ENCODE measurements at regions not wholly inside any gene's neighbourhood (a gene's known extent, or its start where the extent isn't known, plus 50 kb on each side); places are given as distances from the start of the nearest gene placed in this dataset.
"Not testable (repeated sequence)": the region's sequence is repeated elsewhere in the genome, so short reads cannot be mapped to it uniquely, and the experiment has no call there.

DNA sequence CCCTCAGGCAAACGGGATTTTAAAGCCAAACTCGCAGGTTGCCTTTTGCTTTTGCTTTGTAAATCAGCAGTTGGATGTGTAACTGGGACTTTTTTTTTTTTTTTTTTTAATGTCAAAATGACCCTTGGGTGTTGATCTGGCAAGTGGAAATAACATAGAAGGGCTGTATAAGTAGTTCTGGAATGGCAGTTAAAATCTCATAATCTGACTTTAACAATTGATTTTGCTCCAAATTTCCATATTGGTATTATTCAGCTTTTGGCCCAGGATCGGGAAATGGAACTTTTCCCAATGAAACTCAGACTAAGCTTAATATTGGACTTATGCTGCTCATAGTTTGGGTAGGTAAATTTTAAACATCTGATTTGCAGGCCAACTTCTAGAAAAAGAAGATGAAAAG, 346.8 kb upstream of the NUDT12 start:
- no peak for DNase-seq

- DNase-seq = no peak
These were observed 345.9 kb upstream of the NUDT12 start for GRCh38 chr5:103908336-103909080.

DNA sequence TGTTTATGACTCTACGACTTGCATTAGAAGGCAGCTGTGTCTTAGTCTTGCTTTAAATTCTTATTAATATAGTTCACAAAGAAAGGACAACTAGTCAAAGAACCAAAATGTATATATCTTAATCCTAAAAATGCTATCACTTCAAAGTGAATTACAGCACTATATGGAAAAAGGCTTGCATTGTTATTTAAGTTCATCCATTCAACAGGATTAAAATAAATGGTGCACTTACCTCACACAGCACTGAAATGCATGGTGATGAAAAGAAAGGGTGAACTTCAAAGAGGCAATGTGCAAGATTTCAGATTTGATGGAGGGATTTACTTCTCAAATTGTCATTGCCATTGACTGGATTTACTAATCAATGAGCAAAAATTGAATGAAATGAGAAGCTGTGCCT, 344.4 kb upstream of the NUDT12 start:
- no peak for DNase-seq

- no peak for DNase-seq
These were observed 342.1 kb upstream of the NUDT12 start for GRCh38 chr5:103904651-103905050.

GRCh38 chr5:103902893-103903292, 340.3 kb upstream of the NUDT12 start:
- DNase-seq = no peak

- no peak for DNase-seq
These were observed 339.3 kb upstream of the NUDT12 start for GRCh38 chr5:103901885-103902284.

GRCh38 chr5:103896593-103896992, 334.0 kb upstream of the NUDT12 start:
- DNase-seq = no peak

GRCh38 chr5:103895738-103896137, 333.1 kb upstream of the NUDT12 start:
- no peak for DNase-seq

- no peak for DNase-seq
These were observed 332.3 kb upstream of the NUDT12 start for GRCh38 chr5:103894882-103895281.

DNA sequence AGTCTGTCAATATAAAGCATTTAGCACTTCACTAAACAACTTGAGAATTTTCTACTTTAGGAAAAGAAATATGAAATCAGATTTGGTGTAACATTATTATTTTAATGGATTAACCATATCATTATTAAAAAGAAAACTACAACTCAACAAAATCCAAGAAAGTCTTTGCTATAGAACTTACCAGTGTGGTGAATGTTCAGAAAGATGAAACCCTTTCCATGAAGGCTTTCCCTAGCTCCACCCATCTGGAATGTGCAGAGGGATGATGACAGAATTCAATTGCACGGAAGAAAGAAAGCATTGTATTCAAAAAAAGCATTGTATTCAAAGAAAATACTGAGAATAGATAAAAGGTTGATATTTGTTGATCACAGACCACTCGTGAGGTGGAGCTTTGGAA, 328.6 kb upstream of the NUDT12 start:
- no peak for DNase-seq

- DNase-seq = no peak
These were observed 327.7 kb upstream of the NUDT12 start for GRCh38 chr5:103890313-103890712.

DNA sequence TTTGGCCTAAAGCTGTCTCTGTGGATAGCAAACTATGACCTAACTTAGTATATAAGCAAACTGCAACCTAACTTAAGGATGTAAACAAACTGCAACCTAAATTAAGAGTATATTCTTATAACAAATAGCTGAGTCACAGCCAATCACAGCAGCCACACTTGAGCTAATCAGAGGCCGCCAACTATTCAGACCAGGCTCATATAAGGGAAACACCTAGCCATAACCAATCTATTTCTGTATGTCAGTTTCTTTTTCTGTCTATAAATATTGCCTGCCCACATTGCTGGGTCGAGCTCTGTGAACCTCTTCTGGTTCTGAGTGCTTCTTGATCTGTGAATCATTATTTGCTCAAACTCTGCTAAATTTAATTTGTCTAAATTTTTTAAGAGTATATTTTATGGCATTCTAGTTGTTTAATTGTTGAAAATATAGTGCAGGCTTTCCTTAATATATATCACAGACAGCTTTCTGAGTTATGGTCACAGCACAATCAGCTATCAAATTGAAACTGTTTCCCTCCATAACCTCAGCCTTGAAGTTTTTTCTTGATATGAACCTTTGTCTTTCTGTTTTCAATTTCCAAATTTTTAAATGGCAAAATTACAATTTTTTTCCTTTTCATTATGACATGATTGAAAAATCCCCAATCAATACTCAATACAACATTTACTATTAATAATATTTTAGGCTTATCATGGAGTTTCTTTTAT, 327.1 kb upstream of the NUDT12 start:
- DNase-seq = no peak

DNA sequence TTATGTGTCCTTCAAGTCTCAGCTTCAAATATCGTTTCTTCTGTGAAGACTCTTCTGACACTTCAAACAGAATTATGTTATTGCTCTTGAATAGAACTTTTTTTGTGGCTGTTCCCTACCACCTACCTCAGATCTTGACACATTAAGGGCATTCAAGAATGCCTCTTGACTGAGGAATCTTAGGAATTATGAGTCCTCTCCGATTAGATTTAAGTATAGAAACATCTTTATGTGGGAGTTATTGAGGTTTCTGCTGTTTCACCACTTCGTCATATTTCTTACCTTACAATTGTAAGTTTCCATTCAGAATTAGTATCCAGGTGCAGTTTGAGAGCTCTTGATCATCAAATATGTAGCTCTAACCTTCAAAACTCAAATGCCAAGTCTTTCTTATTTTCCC, 324.2 kb upstream of the NUDT12 start:
- DNase-seq = no peak

DNA sequence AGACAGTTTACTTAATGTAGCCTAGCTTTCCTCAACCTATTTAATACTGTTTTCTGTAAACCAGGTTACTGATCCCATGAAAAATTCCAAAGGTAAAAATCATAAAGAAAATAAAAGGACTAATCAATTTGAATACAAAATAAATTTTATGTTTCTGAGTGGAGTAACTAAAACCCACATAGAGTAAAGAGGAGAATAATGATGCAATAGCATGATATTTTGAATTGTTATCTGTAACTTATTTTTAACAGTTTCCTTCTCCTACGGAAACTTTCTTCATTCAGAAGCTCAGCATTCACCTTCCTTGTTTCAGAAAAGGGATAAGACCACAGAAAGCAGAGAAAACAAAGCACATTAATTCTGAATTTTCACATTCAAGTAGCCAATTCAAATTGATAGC, 320.6 kb upstream of the NUDT12 start:
- no peak for DNase-seq

- no peak for DNase-seq
These were observed 319.0 kb upstream of the NUDT12 start for GRCh38 chr5:103881560-103881959.

DNA sequence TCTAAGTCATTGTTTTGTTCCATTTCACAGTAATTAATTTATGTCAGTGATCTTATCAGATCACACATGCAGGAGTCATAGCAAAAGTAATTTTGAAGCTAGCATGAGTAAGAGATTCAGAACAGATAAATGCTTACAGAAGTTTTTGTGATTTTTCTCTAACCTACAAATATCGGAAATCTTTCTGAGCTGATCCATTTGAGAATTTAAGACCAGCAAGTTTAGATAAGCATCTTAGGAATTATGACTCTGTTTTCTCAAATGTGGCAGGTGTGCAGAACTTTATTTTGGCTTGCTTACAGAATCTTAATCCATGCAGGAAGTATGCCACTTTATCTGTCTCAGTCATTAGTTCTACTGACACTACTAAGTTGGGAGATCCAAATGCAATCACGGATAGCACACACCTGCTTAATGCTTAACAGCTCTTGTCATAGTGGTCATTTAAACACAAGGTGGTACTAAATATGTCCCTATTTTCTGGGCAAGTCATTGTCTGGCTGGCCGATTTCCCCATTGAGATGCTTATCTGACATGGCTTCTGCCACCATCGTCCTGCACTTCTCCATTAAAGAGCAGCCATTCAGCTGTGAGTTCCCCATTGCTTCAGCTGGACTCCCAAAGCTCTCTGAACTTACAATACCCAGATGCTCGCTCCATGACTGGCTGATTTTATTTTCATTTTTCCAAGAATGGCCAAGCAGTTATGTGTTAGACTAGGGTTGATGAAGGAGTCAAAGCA, 305.4 kb upstream of the NUDT12 start:
- no peak for DNase-seq

DNA sequence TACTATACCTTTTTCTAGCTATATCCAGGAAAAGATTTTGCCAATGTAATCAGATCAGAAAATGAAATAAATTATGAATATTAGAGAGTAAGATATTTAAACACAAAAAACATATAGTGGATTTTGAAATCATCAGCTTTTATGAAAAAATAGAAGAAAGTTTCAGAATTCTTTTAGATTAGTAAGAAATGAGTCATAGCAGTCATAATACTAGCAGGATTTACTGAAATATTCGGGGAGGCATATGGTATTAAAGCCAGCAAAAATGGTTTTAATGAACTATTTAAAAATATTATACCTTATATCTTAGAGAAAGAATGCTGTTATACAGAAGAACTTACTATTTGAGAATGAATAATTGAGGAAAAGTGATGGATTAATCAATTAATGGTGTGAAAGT, 303.6 kb upstream of the NUDT12 start:
- DNase-seq = no peak

- no peak for DNase-seq
These were observed 299.8 kb upstream of the NUDT12 start for GRCh38 chr5:103862398-103862797.

- DNase-seq = no peak
These were observed 297.7 kb upstream of the NUDT12 start for GRCh38 chr5:103860327-103860726.

GRCh38 chr5:103858367-103858766, 295.8 kb upstream of the NUDT12 start:
- DNase-seq = not testable (repeated sequence)

- no peak for DNase-seq
These were observed 288.5 kb upstream of the NUDT12 start for GRCh38 chr5:103851091-103851490.

GRCh38 chr5:103849934-103850333, 287.3 kb upstream of the NUDT12 start:
- DNase-seq = no peak

GRCh38 chr5:103847060-103847459, 284.5 kb upstream of the NUDT12 start:
- no peak for DNase-seq

DNA sequence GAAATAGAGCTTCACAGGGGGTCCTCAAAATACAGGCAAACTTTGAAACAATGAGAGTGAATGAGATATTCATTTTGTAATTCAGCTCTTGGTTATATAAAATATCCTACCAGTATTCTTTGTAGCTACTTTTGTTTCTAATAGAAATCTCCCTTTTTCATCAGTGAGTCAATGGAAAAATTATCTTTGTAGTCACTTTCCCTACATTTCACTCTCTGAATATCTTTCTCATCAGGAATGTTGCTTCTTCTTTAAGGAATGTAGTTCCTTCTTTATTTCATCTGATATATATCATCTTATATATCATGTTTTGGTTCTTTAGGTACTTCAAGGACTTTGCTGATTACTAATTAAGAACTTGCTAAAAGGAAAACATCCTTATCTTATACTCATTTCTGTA, 280.3 kb upstream of the NUDT12 start:
- no peak for DNase-seq

Data from activated CD4-positive, CD25-positive, alpha-beta regulatory T cell treated with anti-CD3 and anti-CD28 coated beads, Interleukin-2, amount 50 U/mL, for 72 hours (primary cell).